SK-N-SH (cell line): ENCODE measurements at regions not wholly inside any gene's neighbourhood (a gene's known extent, or its start where the extent isn't known, plus 50 kb on each side); places are given as distances from the start of the nearest gene placed in this dataset.

Source experiments
- CTCF ChIP-seq: fragments of 200-600 bp; sonication (generic); IDR thresholded peaks from 2 replicates; pipeline ENCODE4 v1.6.1; 2017; ENCODE audit warnings: antibody characterized with exemption, mild to moderate bottlenecking, moderate library complexity
- EZH2phosphoT487 ChIP-seq: fragments of 200-600 bp; sonication (generic); IDR thresholded peaks from 2 replicates; pipeline ENCODE4 v1.6.1; 2017; ENCODE audit warnings: low read depth, mixed run types, mild to moderate bottlenecking, antibody characterized with exemption, moderate library complexity, borderline replicate concordance
- FOXJ3 ChIP-seq: sonication (generic); formaldehyde crosslinking; IDR thresholded peaks from 2 replicates; pipeline ENCODE4 v1.5.1; 2020; ENCODE audit warnings: mild to moderate bottlenecking, missing genetic modification reagents
- GATA2 ChIP-seq: sonication (generic); formaldehyde crosslinking; IDR thresholded peaks from 2 replicates; pipeline ENCODE4 v1.5.0; 2020; ENCODE audit warnings: mild to moderate bottlenecking, missing genetic modification reagents
- NFIC ChIP-seq: IDR thresholded peaks from 2 replicates; pipeline ENCODE4 v1.4.0; 2012; ENCODE audit warnings: borderline replicate concordance
- RAD21 ChIP-seq: IDR thresholded peaks from 2 replicates; pipeline ENCODE4 v1.6.1; 2012; ENCODE audit warnings: mild to moderate bottlenecking, low read length
- RCOR1 ChIP-seq: fragments of 150-350 bp; IDR thresholded peaks from 2 replicates; pipeline ENCODE4 v1.6.1; 2017; ENCODE audit warnings: antibody characterized with exemption, low read length
- REST ChIP-seq: IDR thresholded peaks from 2 replicates; pipeline ENCODE4 v1.6.1; 2012; ENCODE audit warnings: mild to moderate bottlenecking, low read depth, low read length, moderate library complexity
- RFX5 ChIP-seq: IDR thresholded peaks from 2 replicates; pipeline ENCODE4 v1.6.1; 2012; ENCODE audit warnings: mild to moderate bottlenecking, improper control_type of control experiment, low read length
- RXRA ChIP-seq: IDR thresholded peaks from 2 replicates; pipeline ENCODE4 v1.4.0; 2012; ENCODE audit warnings: low read depth, mild to moderate bottlenecking, borderline replicate concordance
- TCF12 ChIP-seq: IDR thresholded peaks from 2 replicates; pipeline ENCODE4 v1.4.0; 2012
- USF2 ChIP-seq: fragments of 150-350 bp; IDR thresholded peaks from 2 replicates; pipeline ENCODE4 v1.6.1; 2017; ENCODE audit warnings: antibody characterized with exemption, low read length, low read depth, borderline replicate concordance

- TF ChIP-seq RXRA (peak; percentile 38; the same call in 1 of the 2 replicates), TCF12 (peak; percentile 89), RCOR1 (no peak), RFX5 (no peak), FOXJ3 (CRISPR knock-in tag) (no peak), CTCF (no peak), GATA2 (no peak), RAD21 (no peak), USF2 (no peak), NFIC (peak; percentile 88), REST (no peak), EZH2phosphoT487 (no peak)
Measured at GRCh38 chr1:192485692-192486436, 89.7 kb upstream of the RGS1 start.
